ENCODE measurements at regions not wholly inside any gene's neighbourhood (a gene's known extent, or its start where the extent isn't known, plus 50 kb on each side); places are given as distances from the start of the nearest gene placed in this dataset.

DNA sequence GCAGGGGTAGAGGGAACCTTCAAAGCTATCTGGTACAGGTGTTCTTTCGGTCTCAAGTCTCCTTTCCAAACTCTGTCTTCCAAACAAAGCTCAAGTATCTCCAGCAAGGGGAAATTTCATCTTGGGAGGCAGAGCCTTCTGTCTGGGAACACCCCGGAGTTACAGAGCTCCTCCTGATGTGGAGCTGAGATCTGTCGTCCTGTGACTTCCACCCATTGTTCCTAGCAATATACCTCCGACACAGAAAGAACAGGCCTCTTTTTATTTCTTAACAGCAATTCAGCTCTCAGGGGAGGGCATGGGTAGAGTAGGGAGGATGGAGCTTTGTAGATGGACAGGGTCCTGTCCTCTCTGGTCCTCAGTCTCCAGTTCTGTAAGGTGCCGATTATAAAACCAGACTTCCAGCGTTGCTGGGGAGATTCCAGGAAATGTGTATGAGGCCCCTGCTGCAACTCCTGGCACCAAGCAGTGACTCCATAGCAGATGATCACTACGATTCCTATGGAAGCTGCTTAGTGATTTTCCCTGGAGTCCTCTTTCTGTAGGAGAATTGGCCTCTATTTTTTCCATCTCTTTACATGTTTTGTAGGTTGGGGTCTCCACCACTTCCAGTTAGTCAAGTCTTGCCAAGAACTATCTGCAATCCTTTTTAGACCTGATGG is 56.0 kb upstream of the ARGLU1 start:
- DNase-seq, result no peak

- DNase-seq, result no peak
Measured at GRCh38 chr13:106621833-106622232, 53.9 kb upstream of the ARGLU1 start.

DNA sequence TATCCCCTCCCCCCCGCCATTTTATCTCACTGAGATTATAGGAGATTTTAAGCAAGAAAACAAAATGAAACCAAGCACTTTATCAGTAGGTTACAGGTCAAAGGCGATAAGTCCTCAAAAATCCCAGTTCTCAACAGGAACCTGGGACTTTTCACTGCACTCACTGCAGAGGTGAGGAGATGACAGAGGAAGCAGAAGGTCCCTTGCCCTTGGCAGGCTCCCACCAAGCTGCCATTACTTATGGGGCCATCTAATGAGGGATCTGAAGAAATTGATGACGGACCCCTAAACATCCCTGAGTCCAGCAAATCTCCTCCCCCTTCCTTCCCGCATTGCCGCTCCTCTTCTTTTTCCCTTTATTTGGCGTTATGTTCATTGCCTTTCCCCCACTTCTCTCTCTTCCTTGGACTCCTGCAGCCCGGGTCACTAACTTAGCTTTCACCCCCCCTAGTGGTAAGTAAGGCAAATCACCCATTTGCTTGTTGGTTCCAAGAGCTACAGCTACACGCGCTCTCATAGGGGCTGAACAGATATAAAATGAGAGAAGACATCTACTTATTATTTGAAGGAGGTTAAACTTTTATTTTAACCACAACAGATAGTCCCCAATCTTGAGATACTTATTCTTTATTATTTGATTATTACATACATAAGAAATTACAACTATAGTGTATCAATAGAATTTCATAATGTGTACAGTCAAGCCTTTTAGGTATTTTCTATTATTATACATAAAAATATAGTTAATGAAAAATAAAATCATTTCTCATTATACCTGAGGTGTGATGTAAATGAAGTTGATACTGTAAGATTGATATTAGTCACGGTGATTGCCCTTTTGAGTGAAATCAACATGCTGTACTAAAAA is 52.0 kb upstream of the ARGLU1 start:
- peak; percentile 66 for DNase-seq

All from NCI-H774 (cell line).